ENCODE measurements at regions not wholly inside any gene's neighbourhood (a gene's known extent, or its start where the extent isn't known, plus 50 kb on each side); places are given as distances from the start of the nearest gene placed in this dataset.

DNA sequence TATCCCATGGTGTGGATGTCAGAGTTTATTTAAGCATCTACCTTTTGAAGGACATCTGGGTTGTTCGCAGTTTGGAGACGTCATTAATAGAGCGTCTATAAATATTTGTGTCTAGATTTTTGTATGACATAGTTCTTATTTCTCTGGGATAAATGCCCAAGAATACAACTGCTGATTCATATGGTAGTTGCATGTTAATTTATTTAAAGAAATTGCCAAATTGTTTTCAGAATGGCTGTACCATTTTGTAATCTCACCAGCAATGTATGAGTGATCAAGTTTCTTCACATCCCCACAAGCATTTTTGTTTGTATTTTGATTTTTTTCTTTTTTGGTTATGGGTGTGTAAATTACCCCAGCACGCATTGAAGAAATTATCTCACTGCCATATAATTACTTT lies 656.9 kb downstream of the NTRK3 start:
- Histone ChIP-seq H3K27me3 (ENCODE audit: control insufficient read depth, insufficient read depth, low read length) (no peaks in the 10 kb centered on the region), H3K4me3 (replicated peaks in 1 of 4; ENCODE audit: control extremely low read depth in 1 of 4, insufficient read depth in 1 of 4, low read depth in 3 of 4, low read length in 4 of 4) (no peak overlapping the region), H3K4me2 (ENCODE audit: extremely low read depth, insufficient read depth, low read length) (no peak overlapping the region), H3K27ac (ENCODE audit: insufficient read depth, low read length) (no peak overlapping the region), H4K20me1 (ENCODE audit: control insufficient read depth, extremely low read depth, insufficient read depth, low read length) (no peaks in the 10 kb centered on the region), H3K36me3 (ENCODE audit: control insufficient read depth, insufficient read depth, low read length) (no peaks in the 10 kb centered on the region), H3K9ac (ENCODE audit: insufficient read depth, low read length) (no peak overlapping the region), H2AFZ (ENCODE audit: low read length) (no peak overlapping the region), H3K9me3 (ENCODE audit: control insufficient read depth, insufficient read depth, low read depth, low read length) (no peaks in the 10 kb centered on the region), H3K79me2 (ENCODE audit: control insufficient read depth, insufficient read depth, low read length) (no peaks in the 10 kb centered on the region), H3K4me1 (ENCODE audit: control insufficient read depth, extremely low read depth, insufficient read depth, low read length) (no peaks in the 10 kb centered on the region)
- no peak for TF ChIP-seq EZH2 (IDR thresholded peaks at IDR 0.05; ENCODE audit: low read length, missing control alignments)
- TF ChIP-seq, protein P1, sequence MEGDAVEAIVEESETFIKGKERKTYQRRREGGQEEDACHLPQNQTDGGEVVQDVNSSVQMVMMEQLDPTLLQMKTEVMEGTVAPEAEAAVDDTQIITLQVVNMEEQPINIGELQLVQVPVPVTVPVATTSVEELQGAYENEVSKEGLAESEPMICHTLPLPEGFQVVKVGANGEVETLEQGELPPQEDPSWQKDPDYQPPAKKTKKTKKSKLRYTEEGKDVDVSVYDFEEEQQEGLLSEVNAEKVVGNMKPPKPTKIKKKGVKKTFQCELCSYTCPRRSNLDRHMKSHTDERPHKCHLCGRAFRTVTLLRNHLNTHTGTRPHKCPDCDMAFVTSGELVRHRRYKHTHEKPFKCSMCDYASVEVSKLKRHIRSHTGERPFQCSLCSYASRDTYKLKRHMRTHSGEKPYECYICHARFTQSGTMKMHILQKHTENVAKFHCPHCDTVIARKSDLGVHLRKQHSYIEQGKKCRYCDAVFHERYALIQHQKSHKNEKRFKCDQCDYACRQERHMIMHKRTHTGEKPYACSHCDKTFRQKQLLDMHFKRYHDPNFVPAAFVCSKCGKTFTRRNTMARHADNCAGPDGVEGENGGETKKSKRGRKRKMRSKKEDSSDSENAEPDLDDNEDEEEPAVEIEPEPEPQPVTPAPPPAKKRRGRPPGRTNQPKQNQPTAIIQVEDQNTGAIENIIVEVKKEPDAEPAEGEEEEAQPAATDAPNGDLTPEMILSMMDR (conservative IDR thresholded peaks at IDR 0.05 in 1 of 2, IDR thresholded peaks at IDR 0.05 in 1 of 2; ENCODE audit: low read depth in 1 of 2, low read length in 2 of 2): no peak
- peak; percentile 40 to 60 for DNase-seq (ENCODE audit: low read depth in 2 of 2)

DNA sequence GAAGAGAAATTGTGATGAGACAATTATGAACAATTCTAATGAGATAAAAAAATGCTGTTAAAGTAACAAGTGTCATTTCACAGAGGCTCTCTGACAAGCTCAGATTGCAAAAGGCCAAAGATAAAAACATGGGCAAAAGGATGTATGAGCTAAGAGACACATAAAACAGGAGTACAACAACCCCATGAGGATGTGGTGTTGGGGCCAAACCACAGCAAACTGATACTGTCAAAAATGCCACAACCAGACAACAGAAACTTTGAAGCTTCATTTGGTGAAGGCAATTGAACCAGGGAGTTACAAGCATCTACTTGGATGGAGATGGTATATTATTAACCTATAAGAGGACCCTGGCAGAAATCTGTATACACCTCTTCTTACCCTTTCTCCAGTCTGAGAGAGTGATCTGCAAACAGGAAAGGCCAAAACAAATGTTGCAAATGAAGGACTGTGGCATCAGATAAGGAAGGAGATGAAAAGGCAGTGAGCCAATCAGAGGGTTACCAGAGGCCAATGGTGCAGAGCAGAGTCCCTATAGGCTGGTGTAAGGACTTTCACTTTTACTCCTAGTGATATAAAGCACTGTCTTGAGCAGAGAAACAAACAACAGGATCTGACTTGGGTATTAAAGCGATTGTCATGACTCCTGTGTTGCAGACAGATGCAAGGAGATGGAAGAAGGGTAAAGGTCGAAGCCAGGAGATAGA lies 659.0 kb downstream of the NTRK3 start:
- H3K4me2 ChIP-seq (ENCODE audit: extremely low read depth, insufficient read depth, low read length): no peak overlapping the region
- H3K9me3 ChIP-seq (ENCODE audit: control insufficient read depth, insufficient read depth, low read depth, low read length): no peaks in the 10 kb centered on the region
- H3K27me3 ChIP-seq (ENCODE audit: control insufficient read depth, insufficient read depth, low read length): no peaks in the 10 kb centered on the region
- no peak overlapping the region for H3K9ac ChIP-seq (ENCODE audit: insufficient read depth, low read length)
- DNase-seq (ENCODE audit: low read depth in 2 of 2): no peak
- no peak for TF ChIP-seq EZH2 (IDR thresholded peaks at IDR 0.05; ENCODE audit: low read length, missing control alignments)
- TF ChIP-seq, protein P1 (conservative IDR thresholded peaks at IDR 0.05 in 1 of 2, IDR thresholded peaks at IDR 0.05 in 1 of 2; ENCODE audit: low read depth in 1 of 2, low read length in 2 of 2): no peak
- H3K79me2 ChIP-seq (ENCODE audit: control insufficient read depth, insufficient read depth, low read length): no peaks in the 10 kb centered on the region
- no peaks in the 10 kb centered on the region for H3K4me1 ChIP-seq (ENCODE audit: control insufficient read depth, extremely low read depth, insufficient read depth, low read length)
- H2AFZ ChIP-seq (ENCODE audit: low read length): no peak overlapping the region
- H4K20me1 ChIP-seq (ENCODE audit: control insufficient read depth, extremely low read depth, insufficient read depth, low read length): no peaks in the 10 kb centered on the region
- no peaks in the 10 kb centered on the region for H3K36me3 ChIP-seq (ENCODE audit: control insufficient read depth, insufficient read depth, low read length)
- no peak overlapping the region for H3K4me3 ChIP-seq (replicated peaks in 1 of 4; ENCODE audit: control extremely low read depth in 1 of 4, insufficient read depth in 1 of 4, low read depth in 3 of 4, low read length in 4 of 4)
- no peak overlapping the region for H3K27ac ChIP-seq (ENCODE audit: insufficient read depth, low read length)

DNA sequence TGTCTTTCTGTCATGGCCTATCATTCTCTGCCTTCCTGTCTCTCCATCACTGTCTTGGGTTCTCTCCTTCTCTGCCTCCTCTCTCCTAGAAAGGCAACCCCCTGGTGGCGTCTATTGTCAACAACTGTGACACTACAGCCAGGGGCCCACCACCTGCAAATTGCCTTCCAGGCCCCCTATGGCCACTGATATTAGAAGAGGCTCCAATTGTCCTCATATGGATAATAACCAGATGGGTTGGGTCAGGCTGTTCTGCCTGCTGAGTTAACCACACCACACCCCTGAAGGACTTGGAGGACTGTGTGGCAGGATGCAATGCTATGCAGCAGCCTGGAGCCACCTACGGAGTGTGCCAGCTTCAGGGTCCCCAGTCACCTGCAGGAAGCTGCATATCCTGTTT lies 665.0 kb downstream of the NTRK3 start:
- Histone ChIP-seq H3K4me3 (replicated peaks in 1 of 4; ENCODE audit: control extremely low read depth in 1 of 4, insufficient read depth in 1 of 4, low read depth in 3 of 4, low read length in 4 of 4) (no peak overlapping the region), H3K9me3 (ENCODE audit: control insufficient read depth, insufficient read depth, low read depth, low read length) (no peaks in the 10 kb centered on the region), H3K4me1 (ENCODE audit: control insufficient read depth, extremely low read depth, insufficient read depth, low read length) (no peaks in the 10 kb centered on the region), H3K27ac (ENCODE audit: insufficient read depth, low read length) (no peak overlapping the region), H4K20me1 (ENCODE audit: control insufficient read depth, extremely low read depth, insufficient read depth, low read length) (no peaks in the 10 kb centered on the region), H3K27me3 (ENCODE audit: control insufficient read depth, insufficient read depth, low read length) (no peaks in the 10 kb centered on the region), H2AFZ (ENCODE audit: low read length) (no peak overlapping the region), H3K36me3 (ENCODE audit: control insufficient read depth, insufficient read depth, low read length) (no peaks in the 10 kb centered on the region), H3K4me2 (ENCODE audit: extremely low read depth, insufficient read depth, low read length) (no peak overlapping the region), H3K9ac (ENCODE audit: insufficient read depth, low read length) (no peak overlapping the region), H3K79me2 (ENCODE audit: control insufficient read depth, insufficient read depth, low read length) (no peaks in the 10 kb centered on the region)
- DNase-seq (ENCODE audit: low read depth in 2 of 2): no peak
- TF ChIP-seq EZH2 (IDR thresholded peaks at IDR 0.05; ENCODE audit: low read length, missing control alignments): no peak
- TF ChIP-seq, protein P1 (conservative IDR thresholded peaks at IDR 0.05 in 1 of 2, IDR thresholded peaks at IDR 0.05 in 1 of 2; ENCODE audit: low read depth in 1 of 2, low read length in 2 of 2): no peak
